Panc1 (cell line): ENCODE measurements at regions not wholly inside any gene's neighbourhood (a gene's known extent, or its start where the extent isn't known, plus 50 kb on each side); places are given as distances from the start of the nearest gene placed in this dataset.

ENCODE experiments used
- ATAC-seq: fragments of 200-7000 bp; cut with Tn5 transposase; 2 replicates; pipeline ENCODE4 v1.9.1; 2020; ENCODE audit warnings: mild to moderate bottlenecking, moderate library complexity
- BruUV-seq: library from RNA; stranded (reverse); fragments of 400-500 nt; replicated peaks from 2 replicates; lab custom pipeline; 2021; lab: Mats Ljungman, UMichigan
- CTCF ChIA-PET: fragments of 300-600 bp; sonication (Branson Sonifier 250); formaldehyde crosslinking; loops from one replicate; lab custom pipeline; 2022; ENCODE audit warnings: antibody characterized with exemption; lab: Charles Lee
- POLR2A ChIA-PET: fragments of 300-600 bp; sonication (Branson Sonifier 250); formaldehyde crosslinking; loops from one replicate; lab custom pipeline; 2022; ENCODE audit warnings: antibody characterized with exemption; lab: Charles Lee
- DNase-seq: peaks from one replicate; pipeline ENCODE4 v3.0.0-alpha.2; 2010; ENCODE audit warnings: low read depth, low spot score
- H3K27ac ChIP-seq: 2 replicates; pipeline ENCODE4 v1.5.1; 2011; ENCODE audit warnings: mild to moderate bottlenecking, low read length, inconsistent platforms
- H3K27me3 ChIP-seq: fragments of 200-500 bp; sonication (Bioruptor generic); 2 replicates; pipeline ENCODE4 v1.6.0; 2014; ENCODE audit warnings: low read length, inconsistent platforms; ENCODE audit not compliant: control insufficient read depth, insufficient read depth
- H3K36me3 ChIP-seq: fragments of 200-500 bp; sonication (Bioruptor generic); 2 replicates; pipeline ENCODE4 v1.5.1; 2014; ENCODE audit warnings: inconsistent platforms, mild to moderate bottlenecking, low read length, moderate library complexity; ENCODE audit not compliant: control insufficient read depth, insufficient read depth
- H3K4me1 ChIP-seq: 2 replicates; pipeline ENCODE4 v1.5.1; 2011; ENCODE audit warnings: inconsistent platforms, mild to moderate bottlenecking, low read length, moderate library complexity; ENCODE audit not compliant: control insufficient read depth, insufficient read depth
- H3K4me3 ChIP-seq, 2 experiments: 2 replicates each; pipeline ENCODE4 v1.5.1; 2011 to 2012; ENCODE audit warnings: low read depth in 2 of 2, low read length in 2 of 2, mild to moderate bottlenecking in 2 of 2, inconsistent platforms in 1 of 2, moderate library complexity in 1 of 2
- H3K9me3 ChIP-seq: fragments of 200-500 bp; sonication (Bioruptor generic); 2 replicates; pipeline ENCODE4 v1.5.1; 2014; ENCODE audit warnings: low read depth, mild to moderate bottlenecking, inconsistent platforms, low read length, moderate library complexity; ENCODE audit not compliant: control insufficient read depth, insufficient read depth
- CTCF ChIP-seq: fragments of 450-650 bp; IDR thresholded peaks from 2 replicates; pipeline ENCODE4 v1.5.1; 2017; ENCODE audit warnings: mild to moderate bottlenecking
- POLR2AphosphoS5 ChIP-seq: IDR thresholded peaks from 2 replicates; pipeline ENCODE4 v1.6.1; 2012; ENCODE audit warnings: mild to moderate bottlenecking, low read depth, low read length, moderate library complexity
- REST ChIP-seq, 2 experiments: IDR thresholded peaks; 2 replicates each; pipeline ENCODE4 v1.6.1; 2011 to 2012; ENCODE audit warnings: low read depth in 2 of 2, control low read depth in 1 of 2, low read length in 1 of 2, mild to moderate bottlenecking in 1 of 2, moderate library complexity in 1 of 2; ENCODE audit not compliant: insufficient read depth in 1 of 2
- SIN3A ChIP-seq: IDR thresholded peaks from 2 replicates; pipeline ENCODE4 v1.6.1; 2012; ENCODE audit warnings: low read depth, mild to moderate bottlenecking, low read length, moderate library complexity, borderline replicate concordance; ENCODE audit not compliant: insufficient read depth
- TCF7L2 ChIP-seq: IDR thresholded peaks from 2 replicates; pipeline ENCODE4 v1.6.1; 2011; ENCODE audit warnings: mild to moderate bottlenecking, low read depth, low read length, inconsistent platforms
- in situ Hi-C: cut with HindIII; loops from 2 replicates; pipeline ENCODE4 v1.10.0; 2016; ENCODE audit warnings: low sequenced_read_pairs, low pct_unique_long_range_greater_than_20kb
- intact Hi-C: fragments of 100-400 bp; cut with micrococcal nuclease; formaldehyde crosslinking; loops from one replicate; pipeline ENCODE4 v1.10.0; 2022; ENCODE audit not compliant: unreplicated experiment

- ATAC-seq (no peak), DNase-seq (no peak)
- CTCF ChIA-PET = no interaction called here
- Histone ChIP-seq H3K4me3 (no peak overlapping the region), H3K36me3 (no peaks in the 10 kb centered on the region), H3K9me3 (no peaks in the 10 kb centered on the region), H3K27me3 (no peaks in the 10 kb centered on the region), H3K4me1 (no peaks in the 10 kb centered on the region), H3K27ac (no peak overlapping the region)
- intact Hi-C loops (no loop called here), in situ Hi-C loops (no loop called here)
- no TSS peak for BruUV-seq
- TF ChIP-seq CTCF = no peak
- no peak for TF ChIP-seq REST (IDR thresholded peaks at IDR 0.05; ENCODE audit: insufficient read depth in 1 of 2, low read depth in 2 of 2, low read length in 1 of 2)
- TF ChIP-seq POLR2AphosphoS5 = no peak
- no peak for TF ChIP-seq SIN3A
- no peak for TF ChIP-seq TCF7L2
- POLR2A ChIA-PET = no interaction called here
These were observed 585.0 kb upstream of the CHAC2 start for GRCh38 chr2:53182601-53183000.

GRCh38 chr2:53181759-53182158 is 585.8 kb upstream of the CHAC2 start:
- no peak overlapping the region for H3K4me3 ChIP-seq
- ChIA-PET POLR2A (no interaction called here), CTCF (no interaction called here)
- no peak for TF ChIP-seq POLR2AphosphoS5
- TF ChIP-seq SIN3A = no peak
- no peaks in the 10 kb centered on the region for H3K36me3 ChIP-seq
- no peaks in the 10 kb centered on the region for H3K27me3 ChIP-seq
- no peaks in the 10 kb centered on the region for H3K4me1 ChIP-seq
- intact Hi-C loops = no loop called here
- H3K9me3 ChIP-seq = no peaks in the 10 kb centered on the region
- no peak for DNase-seq
- ATAC-seq = no peak
- in situ Hi-C loops = no loop called here
- no peak overlapping the region for H3K27ac ChIP-seq
- BruUV-seq = no TSS peak

- no peak for ATAC-seq
- intact Hi-C loops = no loop called here
- Histone ChIP-seq H3K27ac (no peak overlapping the region), H3K4me1 (no peaks in the 10 kb centered on the region), H3K36me3 (no peaks in the 10 kb centered on the region), H3K27me3 (no peaks in the 10 kb centered on the region), H3K4me3 (no peak overlapping the region), H3K9me3 (no peaks in the 10 kb centered on the region)
- CTCF ChIA-PET = no interaction called here
- in situ Hi-C loops = no loop called here
- POLR2A ChIA-PET = interaction anchor here (0.6 kb wide), 1 partner anchor 672 kb away, joined by 15 read pairs; no protein-coding TSS in a partner anchor
- TF ChIP-seq SIN3A (no peak), POLR2AphosphoS5 (no peak), REST (IDR thresholded peaks at IDR 0.05; ENCODE audit: insufficient read depth in 1 of 2, low read depth in 2 of 2, low read length in 1 of 2) (no peak), TCF7L2 (no peak), CTCF (no peak)
- no peak for DNase-seq
- no TSS peak for BruUV-seq
These were observed 590.3 kb upstream of the CHAC2 start for GRCh38 chr2:53177327-53177726.
